ENCODE measurements at regions not wholly inside any gene's neighbourhood (a gene's known extent, or its start where the extent isn't known, plus 50 kb on each side); places are given as distances from the start of the nearest gene placed in this dataset.

DNA sequence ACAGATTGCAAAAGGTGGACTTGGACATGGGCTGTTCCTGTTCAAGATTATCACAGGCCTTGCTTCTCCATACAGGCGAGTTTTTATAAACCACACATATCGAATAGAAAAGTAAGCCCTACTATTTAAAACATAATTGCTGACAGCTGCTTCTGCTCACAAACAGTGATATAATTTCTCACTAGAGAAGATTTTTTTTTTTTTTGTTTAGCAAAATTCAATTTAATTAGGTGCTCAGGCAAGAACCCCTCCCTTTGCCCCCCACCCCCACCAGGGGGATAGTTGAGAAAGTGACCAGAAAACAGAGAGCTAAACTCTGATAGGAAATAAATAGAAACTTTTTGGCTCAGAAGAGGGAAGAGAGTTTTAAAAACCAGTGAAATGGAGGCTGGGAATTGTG, 132.8 kb upstream of the CRY1 start:
- DNase-seq (ENCODE audit: low spot score), result no peak

DNA sequence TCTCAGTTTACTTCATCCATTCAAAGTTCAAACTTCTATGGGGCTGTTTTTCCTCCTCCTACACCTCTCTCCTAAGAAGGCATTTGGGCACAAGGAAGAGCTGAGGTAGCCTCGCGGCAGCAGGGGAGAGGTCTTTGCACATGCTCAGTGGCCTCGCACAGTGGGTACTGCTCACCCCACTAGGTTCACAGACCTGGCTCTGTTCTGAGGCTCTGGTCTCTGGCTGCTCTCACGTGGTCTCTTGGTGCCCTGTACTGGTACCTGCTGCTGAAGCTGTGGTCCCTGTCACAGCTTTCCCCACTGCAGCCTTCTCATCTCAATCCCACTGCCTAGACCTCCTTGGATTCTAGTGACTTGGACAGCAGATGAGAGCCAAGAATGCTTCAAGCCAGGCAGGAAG, 134.7 kb upstream of the CRY1 start:
- no peak for DNase-seq (ENCODE audit: low spot score)

DNA sequence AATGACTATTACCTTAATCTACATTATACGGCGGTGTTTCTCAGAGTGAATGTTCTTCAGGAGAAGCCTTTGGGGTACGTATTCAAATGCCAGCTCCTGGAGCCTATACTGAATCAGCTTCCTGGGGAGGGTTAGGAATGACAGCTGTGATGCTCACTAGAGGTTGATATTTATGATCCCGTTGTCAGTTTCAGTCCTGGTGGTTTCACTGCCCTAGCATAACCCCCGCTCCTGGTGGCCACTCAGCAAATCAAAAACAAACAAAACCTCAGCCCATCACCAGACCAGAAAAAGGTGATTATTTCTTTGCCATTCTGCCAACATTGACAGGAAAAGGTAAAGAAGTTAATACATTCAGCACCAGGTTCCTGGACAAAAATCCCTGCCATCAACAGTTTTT, 136.5 kb upstream of the CRY1 start:
- DNase-seq (ENCODE audit: low spot score), result no peak

DNA sequence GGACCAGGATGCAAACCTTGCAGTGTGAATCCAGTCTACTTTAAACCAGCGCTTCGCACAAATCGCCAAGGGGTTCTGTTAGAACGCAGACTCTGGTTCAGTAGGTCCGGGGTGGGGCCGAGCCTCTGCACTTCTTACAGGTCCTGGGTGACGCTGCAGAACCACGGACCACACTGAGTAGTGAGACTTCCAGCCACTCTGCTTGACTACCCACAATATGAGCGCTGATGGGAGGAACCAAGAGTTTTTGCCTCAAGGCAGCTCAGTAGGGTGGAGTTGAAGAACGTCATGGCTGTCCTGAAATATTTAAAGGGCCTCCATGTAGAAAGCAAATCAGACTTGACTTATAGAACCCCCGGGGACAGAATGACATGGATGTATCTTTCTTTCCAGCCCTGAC, 138.0 kb upstream of the CRY1 start:
- no peak for DNase-seq (ENCODE audit: low spot score)

DNA sequence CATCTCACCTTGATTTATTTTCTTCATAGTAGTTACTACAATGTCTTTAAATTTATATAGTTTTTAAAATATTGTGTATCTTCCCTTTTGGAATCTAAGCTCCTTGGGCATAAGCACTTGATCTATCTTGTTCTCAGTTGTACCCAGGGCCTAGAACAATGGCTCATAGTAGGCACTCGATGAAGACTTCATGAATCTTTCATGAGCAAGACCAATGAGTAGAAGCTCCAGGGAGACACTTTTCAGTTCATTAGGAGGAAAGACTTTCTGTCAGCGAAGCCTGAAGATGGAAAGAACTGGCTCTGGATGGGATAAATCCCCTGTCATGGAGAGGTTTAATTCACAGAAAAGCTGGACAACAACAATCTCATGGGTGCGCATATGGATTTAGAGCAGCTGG, 140.2 kb upstream of the CRY1 start:
- DNase-seq (ENCODE audit: low spot score), result no peak

DNA sequence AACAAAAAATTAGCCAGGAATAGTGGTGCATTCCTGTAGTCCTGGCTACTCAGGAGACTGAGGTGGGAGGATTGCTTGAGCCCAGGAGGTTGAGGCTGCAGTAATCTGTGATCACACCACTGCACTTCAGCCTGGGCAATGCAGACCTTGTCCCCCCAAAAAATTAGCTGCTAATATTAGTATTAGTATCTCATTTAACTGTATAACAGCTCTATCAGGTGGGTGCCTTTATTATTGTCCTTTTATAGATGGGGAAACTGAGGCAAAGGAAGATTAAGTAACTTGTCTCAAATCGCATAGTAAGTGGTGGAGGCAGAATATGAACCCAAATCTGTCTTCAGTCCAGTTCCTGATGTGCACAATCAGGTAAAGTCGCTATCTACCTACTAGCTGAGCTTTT, 142.3 kb upstream of the CRY1 start:
- DNase-seq (ENCODE audit: low spot score), result no peak

DNA sequence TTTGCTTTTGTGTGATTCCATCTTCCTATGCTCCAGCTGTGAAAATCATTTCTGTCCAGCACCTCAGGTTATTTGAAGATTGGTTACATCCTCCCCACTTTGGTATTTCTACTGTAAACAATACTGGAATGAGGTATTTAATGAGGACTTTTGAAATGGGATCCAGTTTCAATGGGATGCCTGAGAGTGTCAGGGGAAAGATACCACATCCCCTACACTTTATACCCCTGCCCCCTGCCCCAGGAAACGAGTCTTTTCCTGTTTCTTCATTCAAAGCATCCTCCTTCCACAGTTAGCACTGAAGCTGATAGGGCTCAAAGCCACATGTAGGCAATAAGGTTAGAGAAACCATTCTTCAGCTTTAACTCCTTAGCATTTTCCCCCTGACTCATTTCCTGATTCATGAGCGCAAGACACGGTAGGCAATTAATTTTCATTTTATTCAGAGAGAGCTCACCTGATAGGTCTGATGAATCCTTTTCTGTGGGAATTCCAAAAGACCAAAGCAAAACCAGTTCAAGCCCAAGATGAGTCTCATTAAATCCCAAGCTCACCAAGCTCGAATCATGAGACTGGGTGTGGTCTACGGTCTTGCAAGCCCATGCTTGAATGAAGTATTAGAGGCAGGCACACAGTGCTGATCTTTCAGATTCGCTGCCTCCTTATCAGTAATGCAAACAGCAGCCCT, 143.6 kb upstream of the CRY1 start:
- DNase-seq (ENCODE audit: low spot score), result no peak

DNA sequence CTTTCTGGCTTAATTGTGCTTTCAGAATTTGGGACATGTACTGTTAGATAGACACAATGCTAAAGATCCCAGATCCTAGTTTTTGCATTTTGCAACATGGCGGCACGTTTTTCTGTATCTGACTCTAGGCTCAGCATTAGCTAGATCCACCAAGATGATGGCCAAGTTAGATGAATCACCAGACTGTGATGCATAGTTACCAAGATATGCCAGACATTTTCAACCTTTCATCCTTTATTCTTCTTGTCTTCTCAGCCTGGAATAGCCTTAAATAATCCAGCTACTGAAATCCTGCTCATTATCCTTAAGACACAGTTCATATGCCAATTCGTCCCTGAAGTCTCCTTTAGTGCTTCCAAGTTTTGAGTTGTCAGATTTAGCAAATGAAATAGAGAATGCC, 144.9 kb upstream of the CRY1 start:
- DNase-seq (ENCODE audit: low spot score), result no peak

DNA sequence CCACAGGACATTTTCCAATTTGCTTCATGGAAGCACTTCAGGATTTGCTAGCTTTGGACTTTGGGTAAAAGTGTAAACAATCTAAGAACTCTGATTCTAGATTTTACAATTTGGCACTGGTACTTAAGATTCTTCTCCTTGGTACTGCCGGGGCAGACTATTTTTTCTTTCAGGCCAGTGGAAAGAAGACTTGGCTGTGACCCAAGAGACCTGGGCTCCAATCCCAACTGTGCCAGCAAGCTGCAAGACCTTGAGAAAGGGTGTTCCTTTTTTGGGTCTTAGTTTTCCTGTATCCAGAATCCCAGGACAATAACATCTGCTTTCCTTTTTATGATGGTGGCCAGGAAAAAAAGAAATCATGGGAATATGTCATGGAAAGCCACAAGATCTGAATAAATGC, 148.1 kb upstream of the CRY1 start:
- no peak for DNase-seq (ENCODE audit: low spot score)

DNA sequence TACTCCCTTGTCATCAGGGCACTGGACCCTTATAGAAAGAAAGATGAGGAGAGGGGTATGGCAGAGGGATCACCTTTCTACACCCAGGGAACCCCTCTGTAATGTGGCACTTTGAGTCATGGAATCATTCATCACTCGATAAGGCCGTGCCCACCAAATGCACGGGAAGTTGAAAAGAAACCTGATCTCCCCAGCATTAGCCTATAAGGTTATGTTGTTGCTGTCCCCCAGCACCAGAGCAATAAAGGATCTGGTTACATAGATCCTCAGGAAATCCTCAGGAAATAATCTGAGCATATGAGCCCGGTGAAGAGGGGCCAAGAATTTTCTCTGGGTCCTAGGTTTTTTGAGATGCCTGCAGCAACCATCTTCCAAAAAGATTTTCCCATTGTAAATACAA, 148.8 kb upstream of the CRY1 start:
- no peak for DNase-seq (ENCODE audit: low spot score)

DNA sequence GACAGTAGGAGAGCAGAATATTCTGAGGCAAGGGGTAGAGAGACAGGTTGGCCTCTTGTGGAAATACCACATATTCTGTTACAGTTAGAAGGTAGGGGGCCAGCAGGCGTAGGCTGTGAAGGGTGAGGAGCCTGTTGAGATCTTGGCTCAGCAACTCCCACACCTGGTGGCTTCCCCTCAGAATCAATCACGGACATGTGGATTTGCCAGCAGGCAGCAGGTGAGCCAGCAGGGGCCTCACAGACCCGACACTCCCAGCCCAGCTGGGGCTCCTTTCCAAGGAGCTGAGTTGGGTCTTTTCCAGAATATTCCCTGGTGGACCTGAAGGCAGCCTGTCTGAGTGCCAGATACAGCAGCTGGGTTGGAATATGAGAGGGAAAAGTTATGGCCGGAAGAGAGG, 150.0 kb upstream of the CRY1 start:
- DNase-seq (ENCODE audit: low spot score), result no peak

DNA sequence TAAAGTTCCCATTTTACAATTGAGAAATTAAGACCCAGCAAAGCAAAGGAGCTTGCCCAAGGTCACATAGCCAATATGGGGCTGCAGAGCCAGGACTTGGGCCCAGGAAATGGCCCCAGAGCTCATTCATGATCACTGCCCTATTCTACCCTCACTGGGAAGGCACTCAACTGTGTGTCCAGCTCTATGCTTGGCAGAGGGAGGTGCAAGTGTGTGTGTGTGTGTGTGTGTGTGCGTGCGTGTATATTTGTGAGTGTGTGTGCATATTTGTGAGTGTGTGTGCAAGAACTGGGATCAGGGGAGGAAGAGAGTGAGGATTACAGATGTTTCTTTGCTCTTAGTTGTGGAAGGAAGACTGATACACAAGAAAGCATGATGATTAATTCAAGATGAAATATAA, 151.2 kb upstream of the CRY1 start:
- DNase-seq (ENCODE audit: low spot score), result no peak

DNA sequence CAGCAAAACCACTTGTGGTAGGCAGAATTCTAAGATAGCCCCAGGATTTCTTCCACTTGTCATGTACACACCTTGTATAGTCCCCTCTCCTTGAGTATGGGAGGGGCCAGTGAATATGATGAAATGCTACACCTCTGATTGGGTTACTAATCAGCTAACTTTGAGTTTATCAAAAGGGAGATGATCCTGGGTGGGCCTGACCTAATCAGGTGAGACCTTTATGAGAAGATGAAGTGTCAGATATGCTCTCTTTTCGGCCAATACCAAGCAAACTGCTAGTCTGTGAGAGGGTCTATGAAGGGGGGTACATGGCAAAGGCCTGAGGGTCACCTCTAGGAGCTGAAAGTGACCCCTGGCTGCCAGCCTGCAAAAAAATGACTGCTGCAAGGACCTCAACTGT, 154.3 kb upstream of the CRY1 start:
- no peak for DNase-seq (ENCODE audit: low spot score)

DNA sequence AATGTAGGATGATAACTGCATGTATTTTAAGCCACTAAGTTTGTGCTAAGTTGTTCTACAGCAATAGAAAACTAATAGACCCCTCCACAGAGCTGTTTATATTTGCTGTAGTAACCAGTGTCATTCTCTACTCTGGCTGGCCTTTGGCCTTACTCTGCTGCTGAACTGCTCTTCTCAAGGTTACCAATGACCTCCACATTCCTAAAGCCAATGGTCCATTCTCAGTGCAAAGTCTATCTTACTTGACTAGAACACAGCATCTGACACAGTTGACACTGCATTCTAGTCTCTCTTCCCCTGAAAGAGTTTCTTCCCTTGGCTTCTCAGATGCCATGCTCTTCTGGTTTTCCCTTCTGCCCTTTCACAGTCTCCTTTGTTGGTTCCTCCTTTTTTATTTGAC, 154.8 kb upstream of the CRY1 start:
- DNase-seq (ENCODE audit: low spot score), result no peak

DNA sequence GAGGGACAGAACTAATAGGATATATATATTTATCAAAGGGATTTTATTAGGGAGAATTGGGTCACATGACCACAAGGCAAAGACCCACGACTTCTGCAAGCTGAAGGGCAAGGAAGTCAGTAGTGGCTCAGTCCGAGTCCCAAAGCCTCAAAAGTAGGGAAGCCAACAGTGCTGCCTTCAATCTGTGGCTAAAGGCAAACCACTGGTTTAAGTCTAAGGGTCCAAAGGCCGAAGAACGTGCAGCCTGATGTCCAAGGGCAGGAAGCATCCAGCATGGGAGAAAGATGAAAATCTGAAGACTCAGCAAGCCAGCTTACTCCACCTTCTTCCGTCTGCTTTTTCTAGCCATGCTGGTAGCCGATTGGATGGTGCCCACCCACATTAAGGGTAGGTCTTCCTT, 157.9 kb upstream of the CRY1 start:
- DNase-seq (ENCODE audit: low spot score), result no peak

DNA sequence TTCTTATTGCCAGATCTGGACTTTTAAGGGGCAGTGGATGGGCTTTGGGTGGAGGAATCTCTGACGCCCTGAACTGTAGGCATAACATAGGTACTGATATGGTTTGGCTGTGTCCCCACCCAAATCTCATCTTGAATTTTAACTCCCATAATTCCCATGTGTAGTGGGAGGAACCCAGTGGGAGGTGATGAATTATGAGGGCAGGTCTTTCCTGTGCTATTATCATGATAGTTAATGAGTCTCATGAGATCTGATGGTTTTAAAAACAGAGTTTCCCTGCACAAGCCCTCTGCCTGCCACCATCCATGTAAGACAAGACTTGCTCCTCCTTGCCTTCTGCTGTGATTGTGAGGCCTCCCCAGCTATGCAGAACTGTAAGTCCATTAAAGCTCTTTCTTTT, 160.0 kb upstream of the CRY1 start:
- DNase-seq (ENCODE audit: low spot score), result no peak

DNA sequence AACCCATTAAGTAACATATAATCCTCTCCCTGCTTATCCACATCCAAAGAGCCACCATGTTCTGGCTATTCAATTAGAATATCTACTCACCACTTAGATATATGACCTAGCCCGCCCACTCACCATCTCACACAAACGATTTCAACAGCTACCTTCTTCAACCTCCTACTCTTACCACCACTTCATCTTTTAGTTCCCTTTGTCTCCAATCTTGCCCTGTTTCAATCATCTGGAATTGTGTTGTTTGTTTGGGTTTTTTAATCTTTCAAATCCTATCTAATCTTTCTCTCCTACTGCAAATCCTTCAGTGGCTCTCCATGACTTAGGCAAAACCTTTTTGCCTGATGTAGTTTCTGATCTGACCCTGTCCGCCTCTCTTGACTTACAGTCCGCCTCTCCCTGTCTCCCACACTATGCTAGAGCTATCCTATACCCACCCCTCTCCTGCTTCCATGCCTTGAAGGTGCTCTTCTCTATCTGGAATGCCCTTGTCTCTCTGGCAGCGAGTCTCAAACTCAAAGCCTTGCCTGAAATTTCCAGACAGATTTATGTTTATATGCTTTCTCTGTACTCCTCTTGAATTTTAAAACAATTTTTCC, 161.0 kb upstream of the CRY1 start:
- no peak for DNase-seq (ENCODE audit: low spot score)

DNA sequence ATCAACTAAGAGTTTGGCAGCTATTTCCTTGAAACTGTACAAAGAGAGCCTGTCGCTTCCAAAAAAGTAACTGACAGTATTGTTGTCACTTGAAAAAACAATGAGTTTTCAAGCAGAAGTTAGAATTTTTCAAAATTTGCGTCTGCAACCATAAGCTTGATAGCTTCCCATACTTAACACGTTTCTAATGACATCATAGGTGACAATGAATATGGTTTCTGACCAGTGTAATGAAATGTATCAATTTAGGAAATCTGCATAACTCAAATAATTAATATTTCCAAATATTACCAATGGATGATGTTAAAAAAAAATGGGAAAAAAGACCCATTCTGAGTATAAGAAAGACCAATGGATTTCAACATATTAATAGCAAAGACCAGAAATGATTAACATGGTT, 165.4 kb upstream of the CRY1 start:
- no peak for DNase-seq (ENCODE audit: low spot score)

DNA sequence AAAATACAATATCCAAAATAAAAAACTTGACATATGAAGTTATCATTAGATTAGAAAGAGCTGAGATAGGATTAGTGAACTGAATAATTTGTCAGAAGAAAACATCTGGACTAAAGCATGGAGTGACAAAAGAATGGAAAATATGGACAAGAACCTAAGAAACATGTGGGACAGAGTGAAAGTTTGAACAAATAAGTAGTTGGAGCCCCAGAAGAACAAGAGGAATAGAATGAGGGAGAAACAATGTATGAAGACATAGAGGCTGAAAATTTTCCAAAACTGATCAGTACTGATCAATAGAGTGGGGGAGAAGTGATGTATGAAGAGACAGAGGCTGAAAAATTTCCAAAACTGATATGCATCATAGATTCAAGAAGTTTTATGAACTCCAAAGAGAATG, 170.6 kb upstream of the CRY1 start:
- DNase-seq (ENCODE audit: low spot score), result no peak

DNA sequence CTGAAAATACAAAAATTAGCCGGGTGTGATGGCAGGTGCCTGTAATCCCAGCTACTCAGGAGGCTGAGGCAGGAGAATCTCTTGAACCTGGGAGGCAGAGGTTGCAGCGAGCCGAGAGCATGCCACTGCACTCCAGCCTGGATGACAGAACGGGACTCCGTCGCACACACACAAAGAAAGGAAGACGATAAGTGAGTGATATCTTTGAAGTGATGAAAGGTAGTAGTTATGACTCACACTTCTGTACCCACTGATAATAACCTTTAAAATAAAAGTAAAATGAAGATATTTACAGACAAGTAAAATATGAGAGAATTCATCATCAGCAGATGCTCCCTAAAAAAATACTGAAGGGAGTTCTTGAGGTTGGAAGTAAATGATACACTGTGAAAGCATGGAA, 171.3 kb upstream of the CRY1 start:
- DNase-seq (ENCODE audit: low spot score), result no peak

DNA sequence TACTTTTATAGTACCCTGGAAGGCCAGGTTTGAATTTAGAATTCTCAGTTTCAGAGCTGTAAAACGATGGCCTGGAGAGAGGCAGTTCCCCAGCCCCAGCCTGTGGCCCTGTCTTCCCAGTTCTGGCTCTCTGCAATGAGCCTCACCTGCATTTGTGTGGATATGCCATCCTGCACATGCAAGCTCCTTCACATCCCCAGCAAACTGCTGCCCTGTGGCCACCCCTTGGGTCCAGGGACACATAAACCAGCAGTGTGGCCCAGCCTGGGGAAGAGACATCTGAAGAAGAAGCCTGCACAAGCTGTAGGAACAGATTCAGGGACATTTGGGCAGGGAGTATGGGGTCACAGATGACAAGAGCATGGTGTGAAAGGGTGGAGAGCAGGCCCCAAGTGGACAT, 174.3 kb upstream of the CRY1 start:
- no peak for DNase-seq (ENCODE audit: low spot score)

DNA sequence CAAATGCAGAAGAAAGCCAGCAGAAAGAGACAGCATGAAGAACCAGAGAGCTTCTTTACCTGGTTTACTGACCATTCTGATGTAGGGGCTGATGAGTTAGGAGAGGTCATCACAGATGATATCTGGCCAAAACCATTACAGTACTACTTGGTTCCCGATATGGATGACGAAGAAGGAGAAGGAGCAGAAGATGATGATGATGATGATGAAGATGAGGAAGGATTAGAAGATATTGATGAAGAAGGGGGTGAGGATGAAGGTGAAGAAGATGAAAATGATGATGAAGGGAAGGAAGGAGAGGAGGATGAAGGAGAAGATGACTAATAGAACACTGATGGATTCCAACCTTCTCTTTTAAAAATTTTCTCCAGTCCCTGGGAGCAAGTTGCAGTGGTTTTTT, 178.2 kb upstream of the CRY1 start:
- no peak for DNase-seq (ENCODE audit: low spot score)

DNA sequence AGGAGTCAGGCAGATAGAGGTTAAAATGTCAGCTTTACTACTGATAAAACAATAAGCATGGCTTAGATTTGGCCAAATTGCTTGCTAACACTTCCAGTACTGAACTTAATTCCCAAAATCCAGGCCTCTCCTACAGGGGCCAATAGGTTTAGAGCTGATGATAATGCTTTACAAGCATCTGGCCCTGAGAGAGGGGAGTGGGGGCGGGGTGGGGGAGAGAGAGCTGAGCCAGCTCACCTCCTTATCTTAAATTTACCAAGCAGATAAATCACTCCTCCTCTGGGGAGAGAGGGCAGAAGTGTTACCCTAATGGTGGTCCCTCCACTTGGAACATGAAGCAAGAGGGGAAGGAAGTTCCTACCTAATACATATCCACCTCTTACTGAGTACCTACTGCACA, 182.2 kb upstream of the CRY1 start:
- no peak for DNase-seq (ENCODE audit: low spot score)

DNA sequence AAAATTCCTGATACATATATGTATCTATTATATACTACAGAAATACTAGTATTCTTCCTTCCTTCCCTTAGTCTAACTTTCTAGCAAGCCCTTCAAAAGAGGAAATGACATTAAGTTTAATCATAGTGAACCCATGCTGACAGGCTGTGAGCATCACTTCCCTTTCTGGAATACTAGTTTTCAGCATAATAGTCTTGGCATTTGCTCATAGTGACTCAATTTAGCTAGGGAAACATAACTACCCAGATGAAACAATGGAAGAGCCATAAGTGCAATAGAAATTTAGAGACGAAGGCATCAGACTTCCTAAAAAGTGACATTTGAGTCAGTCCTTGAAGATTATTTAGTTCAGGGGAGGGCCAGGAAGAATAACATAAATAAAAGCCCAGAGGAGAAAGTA, 184.5 kb upstream of the CRY1 start:
- DNase-seq (ENCODE audit: low spot score), result no peak

DNA sequence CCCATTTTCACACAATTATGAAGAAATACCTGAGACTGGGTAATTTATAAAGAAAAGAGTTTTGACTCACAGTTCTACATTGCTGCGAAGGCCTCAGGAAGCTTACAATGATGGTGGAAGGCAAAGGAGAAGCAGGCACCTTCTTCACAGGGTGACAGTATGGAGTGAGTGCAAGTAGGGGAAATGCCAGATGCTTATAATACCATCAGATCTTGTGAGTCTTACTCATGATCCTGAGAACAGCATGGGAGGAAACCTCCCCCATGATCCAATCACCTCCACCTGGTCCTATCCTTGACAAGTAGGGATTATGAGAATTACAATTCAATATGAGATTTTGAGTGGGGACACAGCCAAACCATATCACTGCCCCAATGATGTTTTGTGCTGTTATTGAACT, 189.3 kb upstream of the CRY1 start:
- DNase-seq (ENCODE audit: low spot score), result no peak

All from CD4-positive, alpha-beta T cell treated with Interleukin-15 for 4 hours (primary cell).